PC-3 (cell line): ENCODE measurements at regions not wholly inside any gene's neighbourhood (a gene's known extent, or its start where the extent isn't known, plus 50 kb on each side); places are given as distances from the start of the nearest gene placed in this dataset.

Experiments used
- CTCF ChIP-seq: fragments of 300-600 bp; sonication (generic); conservative IDR thresholded peaks from 2 replicates; pipeline ENCODE4 v1.5.1; 2017; ENCODE audit warnings: antibody characterized with exemption, low read depth, mild to moderate bottlenecking, low read length
- EZH2 ChIP-seq: fragments of 300-600 bp; sonication (generic); IDR thresholded peaks from one replicate; pipeline ENCODE4 v1.6.1; 2017; ENCODE audit warnings: antibody characterized with exemption, mild to moderate bottlenecking, low read length; ENCODE audit not compliant: unreplicated experiment

- TF ChIP-seq EZH2 = no peak
- no peak for TF ChIP-seq CTCF
Observed at GRCh38 chr1:43058545-43059360, 100.1 kb upstream of the SLC2A1 start.
